Calu3 (cell line): ENCODE measurements at regions not wholly inside any gene's neighbourhood (a gene's known extent, or its start where the extent isn't known, plus 50 kb on each side); places are given as distances from the start of the nearest gene placed in this dataset.

ENCODE experiments used
- BruUV-seq: library from RNA; stranded (reverse); fragments of 400-500 nt; replicated peaks from 2 replicates; lab custom pipeline; 2021; lab: Mats Ljungman, UMichigan
- CTCF ChIA-PET: fragments of 300-600 bp; sonication (Branson Sonifier 250); formaldehyde crosslinking; loops from one replicate; lab custom pipeline; 2022; ENCODE audit warnings: antibody characterized with exemption; lab: Charles Lee
- DNase-seq: peaks from one replicate; pipeline ENCODE4 v3.0.0; 2022
- H3K27ac Mint-ChIP-seq: one replicate; pipeline ENCODE4 v1.8.0; 2022; ENCODE audit warnings: mixed read lengths; ENCODE audit not compliant: unreplicated experiment
- H3K27me3 Mint-ChIP-seq: one replicate; pipeline ENCODE4 v1.8.0; 2022; ENCODE audit warnings: mixed read lengths; ENCODE audit not compliant: unreplicated experiment
- H3K36me3 Mint-ChIP-seq: one replicate; pipeline ENCODE4 v1.8.0; 2022; ENCODE audit warnings: mild to moderate bottlenecking, moderate library complexity, mixed read lengths; ENCODE audit not compliant: insufficient read depth, unreplicated experiment
- H3K4me1 Mint-ChIP-seq: one replicate; pipeline ENCODE4 v1.8.0; 2022; ENCODE audit warnings: mild to moderate bottlenecking, low read depth, mixed read lengths; ENCODE audit not compliant: unreplicated experiment
- H3K4me3 Mint-ChIP-seq: one replicate; pipeline ENCODE4 v1.8.0; 2022; ENCODE audit warnings: mild to moderate bottlenecking, low read depth, moderate library complexity, mixed read lengths; ENCODE audit not compliant: unreplicated experiment
- H3K9me3 Mint-ChIP-seq: one replicate; pipeline ENCODE4 v1.8.0; 2022; ENCODE audit warnings: low read depth, mixed read lengths; ENCODE audit not compliant: unreplicated experiment
- intact Hi-C: fragments of 100-400 bp; cut with micrococcal nuclease; formaldehyde crosslinking; loops from one replicate; pipeline ENCODE4 v1.10.0; 2022; ENCODE audit not compliant: unreplicated experiment
- TF ChIP-seq, protein P1 (sequence below): fragments of 200-600 bp; IDR thresholded peaks from one replicate; pipeline ENCODE4 v1.8.0; 2022; ENCODE audit warnings: antibody characterized with exemption; ENCODE audit not compliant: unreplicated experiment

DNA sequence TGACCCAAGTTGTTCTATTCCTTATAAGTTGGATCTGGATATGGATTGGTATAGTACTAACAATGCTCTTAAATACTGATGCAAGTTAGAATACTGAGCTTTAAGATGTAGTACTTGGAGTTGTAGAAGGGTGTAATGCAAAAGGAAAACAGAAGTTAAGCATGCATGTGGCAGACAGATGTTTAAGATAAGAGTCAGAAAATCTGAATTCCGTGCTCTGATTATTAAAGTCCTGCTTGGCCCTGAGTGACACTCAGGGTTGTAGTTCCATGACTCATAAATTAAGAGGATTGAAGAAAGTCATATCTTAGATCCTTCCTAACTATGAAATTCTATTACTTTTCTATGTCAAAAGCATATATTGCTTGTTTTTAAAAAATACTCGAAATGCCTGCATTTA, 250.6 kb downstream of the RPRM start:
- DNase-seq = no peak
- BruUV-seq = no TSS peak
- intact Hi-C loops = no loop called here
- Mint-ChIP-seq H3K4me3 (no peak overlapping the region), H3K4me1 (no peaks in the 10 kb centered on the region), H3K36me3 (no peaks in the 10 kb centered on the region), H3K9me3 (no peaks in the 10 kb centered on the region), H3K27ac (no peak overlapping the region), H3K27me3 (no peaks in the 10 kb centered on the region)
- TF ChIP-seq, protein P1, sequence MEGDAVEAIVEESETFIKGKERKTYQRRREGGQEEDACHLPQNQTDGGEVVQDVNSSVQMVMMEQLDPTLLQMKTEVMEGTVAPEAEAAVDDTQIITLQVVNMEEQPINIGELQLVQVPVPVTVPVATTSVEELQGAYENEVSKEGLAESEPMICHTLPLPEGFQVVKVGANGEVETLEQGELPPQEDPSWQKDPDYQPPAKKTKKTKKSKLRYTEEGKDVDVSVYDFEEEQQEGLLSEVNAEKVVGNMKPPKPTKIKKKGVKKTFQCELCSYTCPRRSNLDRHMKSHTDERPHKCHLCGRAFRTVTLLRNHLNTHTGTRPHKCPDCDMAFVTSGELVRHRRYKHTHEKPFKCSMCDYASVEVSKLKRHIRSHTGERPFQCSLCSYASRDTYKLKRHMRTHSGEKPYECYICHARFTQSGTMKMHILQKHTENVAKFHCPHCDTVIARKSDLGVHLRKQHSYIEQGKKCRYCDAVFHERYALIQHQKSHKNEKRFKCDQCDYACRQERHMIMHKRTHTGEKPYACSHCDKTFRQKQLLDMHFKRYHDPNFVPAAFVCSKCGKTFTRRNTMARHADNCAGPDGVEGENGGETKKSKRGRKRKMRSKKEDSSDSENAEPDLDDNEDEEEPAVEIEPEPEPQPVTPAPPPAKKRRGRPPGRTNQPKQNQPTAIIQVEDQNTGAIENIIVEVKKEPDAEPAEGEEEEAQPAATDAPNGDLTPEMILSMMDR = no peak
- CTCF ChIA-PET = no interaction called here

DNA sequence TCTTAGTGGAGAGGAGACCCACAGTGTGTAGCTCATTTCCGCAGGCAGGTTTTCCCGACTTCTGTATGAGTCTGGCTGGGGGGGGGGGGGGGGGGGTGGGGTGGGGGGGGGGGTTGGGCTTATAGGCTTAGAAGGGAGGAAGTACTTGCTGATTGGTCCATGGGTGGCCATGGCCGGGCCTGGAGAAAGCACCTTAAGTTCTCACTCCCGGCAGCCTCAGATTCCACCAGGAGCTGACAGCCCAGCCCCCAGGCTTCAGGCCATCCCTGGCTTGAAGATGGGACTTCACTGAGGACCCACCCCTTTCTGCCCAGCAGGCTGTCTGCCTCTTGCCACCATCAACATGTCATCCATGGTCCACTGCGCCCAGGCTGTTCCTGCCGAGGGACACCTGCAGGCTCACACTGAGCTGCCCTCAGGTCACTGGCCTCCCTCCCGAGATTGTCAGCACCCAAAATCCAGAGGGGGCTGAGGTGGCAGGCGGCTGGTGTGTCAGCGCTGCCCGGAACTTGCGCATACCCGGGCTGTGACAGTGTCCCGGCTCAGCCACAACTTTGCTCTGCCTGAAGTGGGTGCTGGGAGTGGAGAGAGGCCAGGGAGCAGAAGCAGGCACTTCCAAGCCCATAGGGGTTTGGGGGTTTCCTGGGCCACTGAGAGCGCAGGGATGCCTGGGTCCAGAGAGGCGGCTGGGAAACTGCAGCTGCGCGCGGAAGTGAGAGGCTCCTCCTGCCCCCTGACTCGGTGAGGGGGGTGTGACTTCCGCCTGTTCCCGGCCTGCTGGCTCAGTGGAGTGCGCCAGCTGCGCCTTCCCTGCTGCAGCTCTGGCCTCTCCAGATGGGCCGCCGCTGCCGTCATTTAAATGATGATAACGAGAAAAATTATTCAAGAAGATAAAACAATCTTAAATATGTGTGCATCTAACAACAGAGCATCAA, 256.1 kb downstream of the RPRM start:
- TF ChIP-seq, protein P1 = no peak
- Mint-ChIP-seq H3K27ac (no peak overlapping the region), H3K4me1 (no peaks in the 10 kb centered on the region), H3K27me3 (no peaks in the 10 kb centered on the region), H3K9me3 (no peaks in the 10 kb centered on the region), H3K4me3 (no peak overlapping the region), H3K36me3 (no peaks in the 10 kb centered on the region)
- BruUV-seq = no TSS peak
- DNase-seq = no peak
- intact Hi-C loops = no loop called here
- CTCF ChIA-PET = interaction anchor here (1.3 kb wide), 1 partner anchor 248 kb away, joined by 3 read pairs; no protein-coding TSS in a partner anchor

DNA sequence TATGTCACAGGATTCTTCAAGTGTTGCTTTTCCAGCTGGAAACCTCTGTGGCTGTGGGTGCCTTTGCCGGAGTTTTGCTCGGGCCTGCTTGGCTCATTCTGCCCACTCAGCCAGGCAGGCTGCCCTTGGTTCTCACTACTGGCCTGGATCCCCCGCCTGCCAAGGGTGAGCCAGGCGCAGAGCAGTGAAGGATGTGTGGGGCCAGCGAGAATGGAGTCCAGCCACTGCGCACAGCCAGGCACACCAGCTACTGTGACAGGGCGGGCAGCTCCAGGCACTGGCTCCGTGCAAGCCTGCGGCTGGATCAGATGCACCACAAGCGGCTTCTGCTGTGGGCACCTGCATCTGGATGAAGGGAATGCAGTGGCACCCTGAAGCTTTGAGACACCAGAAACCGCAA, 257.1 kb downstream of the RPRM start:
- no peaks in the 10 kb centered on the region for H3K4me1 Mint-ChIP-seq
- BruUV-seq = no TSS peak
- CTCF ChIA-PET = interaction anchor here (1.3 kb wide), 1 partner anchor 249 kb away, joined by 3 read pairs; no protein-coding TSS in a partner anchor

GRCh38 chr2:153221087-153221486, 257.5 kb downstream of the RPRM start:
- H3K9me3 Mint-ChIP-seq = no peaks in the 10 kb centered on the region
- BruUV-seq = no TSS peak
- H3K4me3 Mint-ChIP-seq = no peak overlapping the region
- no peaks in the 10 kb centered on the region for H3K4me1 Mint-ChIP-seq
- H3K27ac Mint-ChIP-seq = no peak overlapping the region
- no peak for DNase-seq
- TF ChIP-seq, protein P1 = no peak
- intact Hi-C loops = no loop called here
- no peaks in the 10 kb centered on the region for H3K36me3 Mint-ChIP-seq
- no peaks in the 10 kb centered on the region for H3K27me3 Mint-ChIP-seq
- CTCF ChIA-PET = interaction anchor here (1.3 kb wide), 1 partner anchor 249 kb away, joined by 3 read pairs; no protein-coding TSS in a partner anchor

More for the DNA sequence above, 257.1 kb downstream of the RPRM start:
- H3K4me3 Mint-ChIP-seq = no peak overlapping the region
- no peak overlapping the region for H3K27ac Mint-ChIP-seq
- H3K27me3 Mint-ChIP-seq = no peaks in the 10 kb centered on the region
- TF ChIP-seq, protein P1 = no peak
- H3K9me3 Mint-ChIP-seq = no peaks in the 10 kb centered on the region
- intact Hi-C loops = no loop called here
- H3K36me3 Mint-ChIP-seq = no peaks in the 10 kb centered on the region
- DNase-seq = no peak
